ENCODE measurements at regions not wholly inside any gene's neighbourhood (a gene's known extent, or its start where the extent isn't known, plus 50 kb on each side); places are given as distances from the start of the nearest gene placed in this dataset.

- H3K36me3 ChIP-seq (ENCODE audit: insufficient read depth, low read length) = no peaks in the 10 kb centered on the region
- no peak for ATAC-seq (ENCODE audit: insufficient read depth, low read depth)
- no peaks in the 10 kb centered on the region for H4K20me1 ChIP-seq (ENCODE audit: insufficient read depth, low read length)
- no peaks in the 10 kb centered on the region for H3K27me3 ChIP-seq (ENCODE audit: insufficient read depth, low read length, poor library complexity)
- H3K4me3 ChIP-seq (ENCODE audit: low read depth in 1 of 2, low read length in 2 of 2) = no peak overlapping the region
- H3K4me1 ChIP-seq (ENCODE audit: insufficient read depth, low read length) = no peaks in the 10 kb centered on the region
- TF ChIP-seq CTCF (IDR thresholded peaks at IDR 0.05; ENCODE audit: borderline replicate concordance, extremely low read depth, low read length, poor library complexity, severe bottlenecking) (no peak), EZH2 (IDR thresholded peaks at IDR 0.05; ENCODE audit: borderline replicate concordance, low read depth, low read length, severe bottlenecking) (no peak)
- no peak overlapping the region for H2AFZ ChIP-seq (ENCODE audit: low read depth, low read length)
- no peak for DNase-seq
- no peak overlapping the region for H3K27ac ChIP-seq (ENCODE audit: low read length)
- no peaks in the 10 kb centered on the region for H3K79me2 ChIP-seq (ENCODE audit: insufficient read depth, low read length)
- H3K9me3 ChIP-seq (ENCODE audit: insufficient read depth, low read length, severe bottlenecking) = no peaks in the 10 kb centered on the region
- H3K9ac ChIP-seq (ENCODE audit: low read depth, low read length) = no peak overlapping the region
- H3K4me2 ChIP-seq (ENCODE audit: insufficient read depth, low read length) = no peak overlapping the region
These were observed 2051.3 kb upstream of the CDH9 start for GRCh38 chr5:29089591-29090130.

GRCh38 chr5:29085142-29085541 lies 2046.8 kb upstream of the CDH9 start:
- no peak for ATAC-seq (ENCODE audit: insufficient read depth, low read depth)
- H3K27ac ChIP-seq (ENCODE audit: low read length) = no peak overlapping the region

GRCh38 chr5:29079771-29080170 lies 2041.4 kb upstream of the CDH9 start:
- Histone ChIP-seq H3K9me3 (ENCODE audit: insufficient read depth, low read length, severe bottlenecking) (no peaks in the 10 kb centered on the region), H3K4me1 (ENCODE audit: insufficient read depth, low read length) (no peaks in the 10 kb centered on the region), H3K79me2 (ENCODE audit: insufficient read depth, low read length) (no peaks in the 10 kb centered on the region), H3K4me2 (ENCODE audit: insufficient read depth, low read length) (no peak overlapping the region), H3K27ac (ENCODE audit: low read length) (no peak overlapping the region), H3K4me3 (ENCODE audit: low read depth in 1 of 2, low read length in 2 of 2) (no peak overlapping the region), H3K9ac (ENCODE audit: low read depth, low read length) (no peak overlapping the region), H3K27me3 (ENCODE audit: insufficient read depth, low read length, poor library complexity) (no peaks in the 10 kb centered on the region), H4K20me1 (ENCODE audit: insufficient read depth, low read length) (no peaks in the 10 kb centered on the region), H3K36me3 (ENCODE audit: insufficient read depth, low read length) (no peaks in the 10 kb centered on the region), H2AFZ (ENCODE audit: low read depth, low read length) (no peak overlapping the region)
- ATAC-seq (ENCODE audit: insufficient read depth, low read depth) = no peak
- TF ChIP-seq EZH2 (IDR thresholded peaks at IDR 0.05; ENCODE audit: borderline replicate concordance, low read depth, low read length, severe bottlenecking) (no peak), CTCF (IDR thresholded peaks at IDR 0.05; ENCODE audit: borderline replicate concordance, extremely low read depth, low read length, poor library complexity, severe bottlenecking) (peak; percentile 8)
- DNase-seq = no peak

More at GRCh38 chr5:29085142-29085541, 2046.8 kb upstream of the CDH9 start:
- H3K79me2 ChIP-seq (ENCODE audit: insufficient read depth, low read length) = no peaks in the 10 kb centered on the region
- no peak for TF ChIP-seq EZH2 (IDR thresholded peaks at IDR 0.05; ENCODE audit: borderline replicate concordance, low read depth, low read length, severe bottlenecking)
- TF ChIP-seq CTCF (IDR thresholded peaks at IDR 0.05; ENCODE audit: borderline replicate concordance, extremely low read depth, low read length, poor library complexity, severe bottlenecking) = no peak
- H4K20me1 ChIP-seq (ENCODE audit: insufficient read depth, low read length) = no peaks in the 10 kb centered on the region
- H3K4me2 ChIP-seq (ENCODE audit: insufficient read depth, low read length) = no peak overlapping the region
- no peaks in the 10 kb centered on the region for H3K36me3 ChIP-seq (ENCODE audit: insufficient read depth, low read length)
- no peaks in the 10 kb centered on the region for H3K4me1 ChIP-seq (ENCODE audit: insufficient read depth, low read length)
- no peaks in the 10 kb centered on the region for H3K9me3 ChIP-seq (ENCODE audit: insufficient read depth, low read length, severe bottlenecking)
- H2AFZ ChIP-seq (ENCODE audit: low read depth, low read length) = no peak overlapping the region
- no peak for DNase-seq
- H3K9ac ChIP-seq (ENCODE audit: low read depth, low read length) = no peak overlapping the region
- H3K27me3 ChIP-seq (ENCODE audit: insufficient read depth, low read length, poor library complexity) = no peaks in the 10 kb centered on the region
- no peak overlapping the region for H3K4me3 ChIP-seq (ENCODE audit: low read depth in 1 of 2, low read length in 2 of 2)

GRCh38 chr5:29077451-29077850 lies 2039.1 kb upstream of the CDH9 start:
- Histone ChIP-seq H3K4me3 (ENCODE audit: low read depth in 1 of 2, low read length in 2 of 2) (no peak overlapping the region), H3K27ac (ENCODE audit: low read length) (no peak overlapping the region), H3K4me2 (ENCODE audit: insufficient read depth, low read length) (no peak overlapping the region), H3K9me3 (ENCODE audit: insufficient read depth, low read length, severe bottlenecking) (no peaks in the 10 kb centered on the region), H3K27me3 (ENCODE audit: insufficient read depth, low read length, poor library complexity) (no peaks in the 10 kb centered on the region), H3K79me2 (ENCODE audit: insufficient read depth, low read length) (no peaks in the 10 kb centered on the region), H3K4me1 (ENCODE audit: insufficient read depth, low read length) (no peaks in the 10 kb centered on the region), H2AFZ (ENCODE audit: low read depth, low read length) (no peak overlapping the region), H3K9ac (ENCODE audit: low read depth, low read length) (no peak overlapping the region), H3K36me3 (ENCODE audit: insufficient read depth, low read length) (no peaks in the 10 kb centered on the region), H4K20me1 (ENCODE audit: insufficient read depth, low read length) (no peaks in the 10 kb centered on the region)
- no peak for ATAC-seq (ENCODE audit: insufficient read depth, low read depth)
- no peak for DNase-seq
- TF ChIP-seq EZH2 (IDR thresholded peaks at IDR 0.05; ENCODE audit: borderline replicate concordance, low read depth, low read length, severe bottlenecking) = no peak
- TF ChIP-seq CTCF (IDR thresholded peaks at IDR 0.05; ENCODE audit: borderline replicate concordance, extremely low read depth, low read length, poor library complexity, severe bottlenecking) = no peak

Data from DND-41 (cell line).